ENCODE measurements at regions not wholly inside any gene's neighbourhood (a gene's known extent, or its start where the extent isn't known, plus 50 kb on each side); places are given as distances from the start of the nearest gene placed in this dataset.

DNA sequence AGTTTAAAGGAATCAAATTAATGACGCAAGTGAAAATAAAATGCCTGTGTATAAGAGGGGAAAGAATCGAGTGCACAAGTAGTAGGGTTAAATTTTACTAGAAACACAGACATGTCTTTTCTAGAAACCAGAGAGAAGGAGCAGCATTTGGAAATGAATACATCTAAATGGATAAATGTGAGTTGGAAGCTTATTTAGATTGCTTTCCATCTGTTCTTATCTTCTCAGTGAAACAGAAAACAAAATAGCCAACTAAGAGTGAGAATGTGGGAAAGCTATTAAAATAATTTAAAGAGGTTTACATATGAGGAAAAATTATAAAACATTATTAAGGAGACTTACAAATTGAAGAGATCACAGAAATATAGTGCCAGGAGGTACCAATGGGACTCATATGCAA lies 1818.9 kb upstream of the FLRT2 start:
- TF ChIP-seq, protein P1, sequence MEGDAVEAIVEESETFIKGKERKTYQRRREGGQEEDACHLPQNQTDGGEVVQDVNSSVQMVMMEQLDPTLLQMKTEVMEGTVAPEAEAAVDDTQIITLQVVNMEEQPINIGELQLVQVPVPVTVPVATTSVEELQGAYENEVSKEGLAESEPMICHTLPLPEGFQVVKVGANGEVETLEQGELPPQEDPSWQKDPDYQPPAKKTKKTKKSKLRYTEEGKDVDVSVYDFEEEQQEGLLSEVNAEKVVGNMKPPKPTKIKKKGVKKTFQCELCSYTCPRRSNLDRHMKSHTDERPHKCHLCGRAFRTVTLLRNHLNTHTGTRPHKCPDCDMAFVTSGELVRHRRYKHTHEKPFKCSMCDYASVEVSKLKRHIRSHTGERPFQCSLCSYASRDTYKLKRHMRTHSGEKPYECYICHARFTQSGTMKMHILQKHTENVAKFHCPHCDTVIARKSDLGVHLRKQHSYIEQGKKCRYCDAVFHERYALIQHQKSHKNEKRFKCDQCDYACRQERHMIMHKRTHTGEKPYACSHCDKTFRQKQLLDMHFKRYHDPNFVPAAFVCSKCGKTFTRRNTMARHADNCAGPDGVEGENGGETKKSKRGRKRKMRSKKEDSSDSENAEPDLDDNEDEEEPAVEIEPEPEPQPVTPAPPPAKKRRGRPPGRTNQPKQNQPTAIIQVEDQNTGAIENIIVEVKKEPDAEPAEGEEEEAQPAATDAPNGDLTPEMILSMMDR (IDR thresholded peaks at IDR 0.05): no peak
- TF ChIP-seq POLR2AphosphoS5 (IDR thresholded peaks at IDR 0.05) (no peak), POLR2A (IDR thresholded peaks at IDR 0.05) (no peak)

Measured in prostate gland (tissue), 2 donors.